GM12874 (cell line): ENCODE measurements at regions not wholly inside any gene's neighbourhood (a gene's known extent, or its start where the extent isn't known, plus 50 kb on each side); places are given as distances from the start of the nearest gene placed in this dataset.

Experiments
- TF ChIP-seq, protein P1 (sequence below): IDR thresholded peaks from 2 replicates; pipeline ENCODE4 v1.5.1; 2011; ENCODE audit warnings: low read depth, mild to moderate bottlenecking, control low read depth, low read length, moderate library complexity; ENCODE audit not compliant: insufficient read depth

DNA sequence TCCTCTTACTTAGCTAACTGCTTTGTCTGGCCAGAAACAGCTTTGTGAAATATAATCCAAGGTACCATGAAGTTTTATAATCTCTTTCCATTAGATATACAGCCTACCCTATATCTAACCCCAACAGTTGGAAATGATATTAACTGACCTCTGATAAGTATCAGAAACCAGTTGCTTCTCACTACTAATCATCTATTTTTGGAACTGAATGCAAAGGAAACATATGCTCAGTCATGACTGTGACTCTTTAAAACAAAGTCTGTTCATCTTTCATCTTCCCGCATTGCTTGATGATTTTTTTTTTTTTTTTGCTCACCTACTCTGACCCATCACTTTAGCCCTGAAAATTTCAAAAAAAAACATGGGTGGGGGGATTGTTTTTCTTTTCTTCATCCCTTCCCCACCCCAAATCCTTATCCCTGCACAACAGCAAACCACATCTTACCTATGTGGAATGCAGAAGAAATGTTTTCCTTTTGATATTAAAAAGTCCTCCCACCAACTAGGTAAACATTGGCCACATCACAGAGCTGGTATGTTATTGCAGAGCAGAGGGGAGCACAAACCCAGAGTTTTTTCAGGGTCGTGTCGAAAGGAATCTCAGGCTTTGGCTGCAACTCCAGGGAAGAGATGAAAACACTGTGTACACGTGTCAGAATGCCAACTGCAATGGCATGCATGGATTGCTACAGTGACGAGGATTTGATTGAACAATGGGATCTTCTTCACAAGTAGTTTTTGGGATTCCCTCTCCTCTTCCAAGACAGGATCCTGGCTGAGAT lies 137.3 kb downstream of the SLC30A10 start:
- TF ChIP-seq, protein P1, sequence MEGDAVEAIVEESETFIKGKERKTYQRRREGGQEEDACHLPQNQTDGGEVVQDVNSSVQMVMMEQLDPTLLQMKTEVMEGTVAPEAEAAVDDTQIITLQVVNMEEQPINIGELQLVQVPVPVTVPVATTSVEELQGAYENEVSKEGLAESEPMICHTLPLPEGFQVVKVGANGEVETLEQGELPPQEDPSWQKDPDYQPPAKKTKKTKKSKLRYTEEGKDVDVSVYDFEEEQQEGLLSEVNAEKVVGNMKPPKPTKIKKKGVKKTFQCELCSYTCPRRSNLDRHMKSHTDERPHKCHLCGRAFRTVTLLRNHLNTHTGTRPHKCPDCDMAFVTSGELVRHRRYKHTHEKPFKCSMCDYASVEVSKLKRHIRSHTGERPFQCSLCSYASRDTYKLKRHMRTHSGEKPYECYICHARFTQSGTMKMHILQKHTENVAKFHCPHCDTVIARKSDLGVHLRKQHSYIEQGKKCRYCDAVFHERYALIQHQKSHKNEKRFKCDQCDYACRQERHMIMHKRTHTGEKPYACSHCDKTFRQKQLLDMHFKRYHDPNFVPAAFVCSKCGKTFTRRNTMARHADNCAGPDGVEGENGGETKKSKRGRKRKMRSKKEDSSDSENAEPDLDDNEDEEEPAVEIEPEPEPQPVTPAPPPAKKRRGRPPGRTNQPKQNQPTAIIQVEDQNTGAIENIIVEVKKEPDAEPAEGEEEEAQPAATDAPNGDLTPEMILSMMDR, result no peak

DNA sequence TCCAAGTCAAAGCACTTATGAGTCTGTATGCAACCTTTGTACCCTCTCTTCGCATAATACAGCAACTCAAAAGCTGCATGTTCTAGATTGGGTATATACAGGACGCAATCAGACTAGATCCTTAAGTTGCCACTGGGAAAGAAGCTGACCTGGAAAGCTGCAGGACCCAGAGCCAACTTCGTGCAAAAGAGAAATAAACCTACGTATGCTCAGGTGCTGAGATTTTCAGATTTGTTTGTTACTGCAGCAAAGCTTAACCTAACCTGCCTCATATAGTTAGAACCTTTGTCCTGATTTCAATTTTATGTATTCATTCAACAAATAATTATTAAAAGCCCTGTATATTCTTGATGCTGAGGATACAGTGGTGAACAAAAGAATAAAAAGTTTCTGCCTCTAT lies 139.7 kb downstream of the SLC30A10 start:
- TF ChIP-seq, protein P1, result no peak

DNA sequence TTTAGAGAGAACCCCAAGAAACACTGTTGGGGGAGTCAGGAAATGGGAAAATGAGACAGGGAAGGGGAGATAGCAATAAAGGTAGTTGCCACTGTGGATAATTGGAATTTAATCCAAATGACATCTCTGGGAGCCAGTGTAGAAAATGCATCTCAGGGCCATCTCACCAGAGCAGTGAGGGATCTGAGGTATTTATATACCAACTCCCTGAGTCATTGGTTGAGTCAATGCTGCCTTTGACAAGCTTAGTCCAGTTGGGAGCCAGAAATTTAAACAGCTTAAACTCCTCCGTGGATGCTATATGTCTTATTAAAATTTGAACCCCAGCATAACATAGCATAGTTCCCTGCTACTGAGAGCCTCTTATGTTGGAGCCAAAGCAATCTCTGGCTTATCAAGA lies 140.3 kb downstream of the SLC30A10 start:
- TF ChIP-seq, protein P1, result no peak

DNA sequence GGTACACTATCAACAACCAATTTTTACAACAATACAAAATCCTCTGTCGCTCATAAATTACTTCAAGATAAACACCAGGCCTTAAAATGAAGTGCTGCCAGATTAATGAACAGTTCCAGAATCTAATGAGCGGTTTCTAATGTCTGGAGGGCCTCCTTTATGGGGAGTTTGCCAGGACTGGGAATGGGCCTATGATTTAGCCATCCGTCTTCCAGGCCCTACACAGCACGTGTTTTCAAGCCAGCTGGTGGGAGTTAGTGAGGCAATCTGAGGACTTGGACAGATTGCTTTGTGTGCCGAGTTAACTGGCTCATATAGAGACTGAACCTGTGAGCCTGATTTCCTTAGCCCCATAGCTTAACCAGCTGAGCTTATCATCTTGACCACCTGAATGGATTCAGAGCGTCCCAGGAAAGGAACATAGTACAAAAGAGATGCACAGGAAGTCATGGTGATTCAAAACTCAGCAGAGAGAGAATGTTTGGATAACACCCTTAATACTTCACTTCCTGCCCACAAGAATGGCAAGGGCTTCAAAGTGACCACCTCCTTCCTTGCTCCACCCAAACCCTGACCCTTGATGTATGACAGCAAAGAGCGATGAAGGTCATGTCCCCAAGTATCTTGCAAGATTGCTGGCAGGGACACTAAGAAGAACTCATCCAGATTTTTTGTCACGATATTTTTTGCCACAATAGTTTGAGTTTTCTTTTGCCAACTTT lies 143.5 kb downstream of the SLC30A10 start:
- TF ChIP-seq, protein P1, result no peak

DNA sequence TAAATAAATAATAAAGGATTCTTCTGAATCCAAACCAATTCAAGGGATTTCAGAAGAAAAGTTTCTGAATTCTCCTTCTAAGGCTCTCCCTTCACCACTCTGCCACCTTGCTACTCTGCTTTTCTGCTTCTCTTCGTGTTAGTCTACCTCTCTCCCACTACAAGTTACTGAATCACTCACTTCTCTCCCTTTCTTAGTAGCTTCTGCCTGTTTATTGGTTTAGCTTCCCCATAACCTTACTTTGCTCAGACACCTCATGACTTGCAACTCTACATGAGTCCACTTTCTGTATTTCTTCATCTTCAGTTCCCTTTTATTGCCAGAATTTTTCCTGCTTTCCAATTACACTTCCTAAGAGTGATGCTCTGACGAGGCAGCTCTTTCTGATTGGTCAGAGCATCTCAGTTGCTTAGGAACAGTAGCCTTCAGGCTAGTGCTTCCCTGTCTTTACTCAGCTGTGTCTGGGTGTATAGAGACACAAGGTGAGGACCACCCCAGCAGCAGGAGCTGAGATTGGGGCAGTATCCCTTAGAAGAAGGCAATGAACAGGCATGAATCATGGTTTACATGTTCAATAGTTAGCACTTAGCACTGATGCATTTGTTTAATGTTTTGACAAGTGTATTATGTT lies 144.6 kb downstream of the SLC30A10 start:
- TF ChIP-seq, protein P1, result no peak

DNA sequence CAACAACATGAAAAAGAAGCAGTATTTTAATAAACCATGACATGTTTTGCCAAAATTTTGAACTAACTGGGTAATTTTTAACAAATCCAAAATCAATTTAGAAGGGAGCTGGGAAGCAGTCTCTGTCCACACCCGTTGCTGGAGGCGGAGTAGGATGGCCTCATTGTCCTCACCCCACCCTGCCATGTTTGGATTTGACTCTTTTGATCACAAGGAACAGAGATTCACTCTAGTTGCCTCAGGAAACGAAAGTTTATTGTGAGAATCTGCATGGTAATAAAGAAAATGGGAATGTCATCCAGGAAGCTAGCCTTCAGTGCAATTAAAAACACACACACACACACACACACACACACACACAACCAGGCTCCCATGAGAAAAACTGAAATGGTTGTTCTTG lies 145.4 kb downstream of the SLC30A10 start:
- TF ChIP-seq, protein P1, result no peak

DNA sequence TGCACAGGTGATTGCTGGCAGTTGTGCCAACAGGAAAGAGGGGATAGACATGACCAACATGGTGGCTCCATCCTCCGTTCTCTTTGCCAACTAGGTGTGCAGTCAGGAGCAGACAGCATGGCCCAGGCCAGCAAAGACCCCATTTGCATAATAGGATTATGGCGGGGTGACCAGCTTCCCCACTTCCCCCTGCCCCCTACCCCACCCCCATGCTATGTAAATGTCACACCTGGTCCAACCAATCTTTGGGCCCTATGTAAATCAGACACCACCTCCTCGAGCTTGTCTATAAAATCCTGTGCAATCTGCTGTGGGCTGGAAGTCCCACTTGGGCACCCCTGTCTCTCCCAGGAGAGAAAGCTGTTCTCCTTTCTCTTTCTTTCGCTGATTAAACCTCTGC lies 146.0 kb downstream of the SLC30A10 start:
- TF ChIP-seq, protein P1, result no peak
